ENCODE measurements at regions not wholly inside any gene's neighbourhood (a gene's known extent, or its start where the extent isn't known, plus 50 kb on each side); places are given as distances from the start of the nearest gene placed in this dataset.

- H3K4me3 ChIP-seq: no peak overlapping the region
- intact Hi-C loops (cut with DNase I): no loop called here
- WGBS (ENCODE audit: insufficient coverage, low coverage, low lambda C conversion rate, missing lambda C conversion rate): 45% methylated on average over 3 of the region's 3 CpGs
- H3K27ac ChIP-seq: no peak overlapping the region
- H3K27me3 ChIP-seq: no peaks in the 10 kb centered on the region
- no peak for DNase-seq
- no peaks in the 10 kb centered on the region for H3K36me3 ChIP-seq
- H3K9me3 ChIP-seq: no peaks in the 10 kb centered on the region
- TF ChIP-seq CTCF (IDR thresholded peaks at IDR 0.05) (no peak), POLR2A (IDR thresholded peaks at IDR 0.05) (no peak)
- no peaks in the 10 kb centered on the region for H3K4me1 ChIP-seq
- ATAC-seq: no peak
These were observed 449.7 kb upstream of the CWC22 start for GRCh38 chr2:180456801-180457200.

DNA sequence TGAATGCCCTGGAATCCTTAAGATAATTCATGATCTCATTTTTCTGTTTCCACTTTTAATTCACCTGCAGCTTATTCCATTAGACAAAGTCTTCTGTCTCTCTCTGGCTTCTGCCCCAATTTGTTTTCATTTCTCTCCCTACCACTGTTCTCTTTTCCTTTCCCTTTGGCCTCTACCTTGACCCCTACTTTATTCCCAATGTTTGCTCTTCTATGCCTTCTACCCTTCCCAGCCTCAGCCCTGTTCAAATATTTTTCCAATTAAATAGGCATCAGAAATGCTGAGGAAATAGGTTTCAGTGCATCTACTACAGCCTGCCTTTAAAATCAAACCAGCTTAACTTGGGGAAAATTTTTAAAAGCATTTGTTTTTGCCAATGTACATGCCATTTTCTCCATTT is 443.7 kb upstream of the CWC22 start:
- no peaks in the 10 kb centered on the region for H3K36me3 ChIP-seq
- TF ChIP-seq CTCF (IDR thresholded peaks at IDR 0.05) (no peak), POLR2A (IDR thresholded peaks at IDR 0.05) (no peak)
- no peak overlapping the region for H3K4me3 ChIP-seq
- H3K27me3 ChIP-seq: no peaks in the 10 kb centered on the region
- H3K9me3 ChIP-seq: no peaks in the 10 kb centered on the region
- ATAC-seq (peak in 2 of 4 donors; percentile 64 to 81), DNase-seq (no peak)
- H3K4me1 ChIP-seq: peaks cover 0 to 4% (median 0%) of the 10 kb centered on the region in 4 donors
- intact Hi-C loops (cut with DNase I): no loop called here
- no peak overlapping the region for H3K27ac ChIP-seq

DNA sequence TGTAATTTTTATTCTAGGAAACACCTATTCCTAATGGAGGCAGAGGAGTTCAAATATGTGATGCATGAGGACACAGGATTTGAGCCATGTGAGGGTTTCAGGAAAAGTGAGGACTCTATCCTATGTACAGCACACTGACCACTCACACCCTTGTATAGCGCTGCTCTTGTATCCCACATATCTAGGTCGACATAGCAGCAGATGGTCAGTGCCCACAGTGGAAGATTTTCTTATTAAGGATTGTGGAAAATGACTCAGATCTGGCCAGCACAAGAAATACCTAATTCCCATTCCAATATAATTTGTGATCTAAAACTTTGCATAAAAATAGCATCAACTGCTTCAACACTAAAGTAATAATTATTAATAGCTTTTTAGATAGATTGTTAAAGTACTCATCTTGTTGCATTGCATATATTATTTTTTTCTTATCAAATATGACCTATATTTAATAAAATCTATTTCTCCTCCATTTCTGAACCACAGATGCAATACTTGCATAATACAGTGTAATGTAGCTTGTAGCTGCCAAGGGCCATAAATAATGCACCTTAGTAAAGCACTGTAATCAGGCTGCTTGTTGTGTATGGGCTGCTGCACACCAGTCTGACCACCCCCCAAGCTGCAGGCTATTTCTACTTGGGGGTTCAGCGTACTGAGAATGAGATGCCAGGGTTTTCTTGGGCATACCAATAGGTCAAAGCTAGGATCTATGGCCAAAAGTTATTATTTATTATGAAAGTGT is 442.2 kb upstream of the CWC22 start:
- no peak overlapping the region for H3K27ac ChIP-seq
- H3K9me3 ChIP-seq: no peaks in the 10 kb centered on the region
- H3K27me3 ChIP-seq: no peaks in the 10 kb centered on the region
- no peaks in the 10 kb centered on the region for H3K36me3 ChIP-seq
- 65% methylated on average over 2 of the region's 3 CpGs for WGBS (ENCODE audit: insufficient coverage, low coverage, low lambda C conversion rate, missing lambda C conversion rate)
- DNase-seq: no peak
- H3K4me1 ChIP-seq: peaks cover 0 to 4% (median 0%) of the 10 kb centered on the region in 4 donors
- intact Hi-C loops (cut with DNase I): no loop called here
- H3K4me3 ChIP-seq: no peak overlapping the region
- no peak for ATAC-seq
- no peak for TF ChIP-seq CTCF (IDR thresholded peaks at IDR 0.05)
- no peak for TF ChIP-seq POLR2A (IDR thresholded peaks at IDR 0.05)

DNA sequence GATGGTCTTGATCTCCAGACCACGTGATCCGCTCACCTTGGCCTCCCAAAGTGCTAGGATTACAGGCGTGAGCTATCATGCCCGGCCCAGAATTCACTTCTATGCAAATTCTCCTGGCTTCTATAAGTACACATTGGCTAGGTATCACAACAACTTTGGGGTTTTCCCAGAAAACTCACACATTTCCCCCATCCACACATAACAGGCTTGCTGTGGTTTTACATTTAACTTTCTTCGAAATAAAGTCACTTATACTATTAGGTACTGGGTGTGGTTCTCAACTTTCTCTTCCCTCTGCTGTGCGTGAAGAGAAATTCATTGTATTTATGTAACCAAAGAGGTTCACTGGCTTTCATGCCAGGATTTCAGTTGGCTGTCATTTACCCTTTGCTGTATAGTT is 439.4 kb upstream of the CWC22 start:
- H3K4me3 ChIP-seq: no peak overlapping the region
- H3K9me3 ChIP-seq: no peaks in the 10 kb centered on the region
- no peak for DNase-seq
- intact Hi-C loops (cut with DNase I): no loop called here
- H3K27ac ChIP-seq: no peak overlapping the region
- no peaks in the 10 kb centered on the region for H3K36me3 ChIP-seq
- TF ChIP-seq POLR2A (IDR thresholded peaks at IDR 0.05): no peak
- no peak for TF ChIP-seq CTCF (IDR thresholded peaks at IDR 0.05)
- H3K27me3 ChIP-seq: no peaks in the 10 kb centered on the region
- no peak for ATAC-seq
- WGBS (ENCODE audit: insufficient coverage, low coverage, low lambda C conversion rate, missing lambda C conversion rate): 54% methylated on average over 5 of the region's 6 CpGs
- H3K4me1 ChIP-seq: peaks cover 0 to 4% (median 0%) of the 10 kb centered on the region in 4 donors

DNA sequence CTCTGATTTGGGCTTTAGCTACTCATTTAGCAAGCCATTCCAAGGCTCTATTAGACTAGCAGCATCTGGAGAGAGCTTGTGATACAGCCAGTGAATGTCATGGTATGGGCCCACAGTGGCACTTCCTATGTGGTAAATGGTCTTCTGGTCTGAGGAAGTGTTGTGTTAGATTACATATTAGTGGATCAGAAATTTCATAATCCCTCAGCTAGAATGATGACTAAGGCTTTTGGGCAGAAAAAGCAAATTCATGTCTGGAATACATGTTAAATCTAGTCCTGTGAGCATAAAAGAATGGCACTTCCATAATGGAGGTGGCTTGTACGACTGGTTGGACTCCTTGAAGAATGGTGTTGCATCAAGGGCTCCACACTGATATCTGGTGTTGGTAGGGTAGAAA is 436.8 kb upstream of the CWC22 start:
- Histone ChIP-seq H3K4me3 (no peak overlapping the region), H3K36me3 (no peaks in the 10 kb centered on the region), H3K4me1 (no peaks in the 10 kb centered on the region), H3K27ac (no peak overlapping the region), H3K9me3 (no peaks in the 10 kb centered on the region), H3K27me3 (no peaks in the 10 kb centered on the region)
- DNase-seq: no peak
- intact Hi-C loops (cut with DNase I): no loop called here
- 11% methylated on average over 1 of the region's 1 CpG for WGBS (ENCODE audit: insufficient coverage, low coverage, low lambda C conversion rate, missing lambda C conversion rate)
- no peak for TF ChIP-seq CTCF (IDR thresholded peaks at IDR 0.05)
- no peak for TF ChIP-seq POLR2A (IDR thresholded peaks at IDR 0.05)
- ATAC-seq: no peak

All from right lobe of liver (tissue), 6 donors.